Small intestine (tissue), 7 donors: ENCODE measurements at regions not wholly inside any gene's neighbourhood (a gene's known extent, or its start where the extent isn't known, plus 50 kb on each side); places are given as distances from the start of the nearest gene placed in this dataset.

Source experiments
- DNase-seq, 2 donors: peaks; one replicate each; pipeline versions ENCODE4 v3.0.0 to v3.0.0-alpha.2; 2013
- FAIRE-seq: peaks from 2 replicates; lab custom pipeline; 2012; peaks lifted over from hg19 to GRCh38; lab: Jason Lieb, UNC
- H3K27ac ChIP-seq, 3 donors: one replicate each; pipeline ENCODE4 v1.5.1; 2013; ENCODE audit warnings: low read length in 2 of 3, mild to moderate bottlenecking in 2 of 3, control low read depth in 1 of 3, inconsistent platforms in 1 of 3, low read depth in 1 of 3, moderate library complexity in 1 of 3
- H3K27me3 ChIP-seq, 3 donors: one replicate each; pipeline ENCODE4 v1.6.1; 2013; ENCODE audit warnings: low read length in 3 of 3, inconsistent platforms in 1 of 3; ENCODE audit not compliant: control insufficient read depth in 3 of 3, insufficient read depth in 3 of 3
- H3K36me3 ChIP-seq, 3 donors: one replicate each; pipeline ENCODE4 v1.6.1; 2013; ENCODE audit warnings: low read length in 3 of 3, inconsistent platforms in 1 of 3, low read depth in 1 of 3, mild to moderate bottlenecking in 1 of 3, moderate library complexity in 1 of 3; ENCODE audit not compliant: control insufficient read depth in 3 of 3, insufficient read depth in 2 of 3
- H3K4me1 ChIP-seq, 3 donors: one replicate each; pipeline ENCODE4 v1.6.1; 2013; ENCODE audit warnings: low read length in 2 of 3, inconsistent platforms in 1 of 3, low read depth in 1 of 3, mild to moderate bottlenecking in 1 of 3, moderate library complexity in 1 of 3; ENCODE audit not compliant: control insufficient read depth in 3 of 3, insufficient read depth in 2 of 3
- H3K4me3 ChIP-seq, 3 donors: one replicate each; pipeline ENCODE4 v1.5.1; 2013; ENCODE audit warnings: low read length in 3 of 3, control low read depth in 1 of 3, inconsistent platforms in 1 of 3, low read depth in 1 of 3, mild to moderate bottlenecking in 1 of 3, moderate library complexity in 1 of 3
- H3K9me3 ChIP-seq, 2 donors: one replicate each; pipeline ENCODE4 v1.6.1; 2013; ENCODE audit warnings: low read depth in 1 of 2, low read length in 1 of 2; ENCODE audit not compliant: control insufficient read depth in 2 of 2, insufficient read depth in 1 of 2
- WGBS, 3 donors: extraction: QIAGEN DNeasy Blood & Tissue Kit; methylation state at CpG; one replicate each; pipeline ENCODE4 v1.1.7; 2013; 5-methylcytosine and 5-hydroxymethylcytosine counted together
- donor health status: healthy with polysubstance abuse.
- donor health status: control.
- donor health status: control.
- donor health status: Bipolar disorder and iron deficiency.
- donor health status: healthy.

DNA sequence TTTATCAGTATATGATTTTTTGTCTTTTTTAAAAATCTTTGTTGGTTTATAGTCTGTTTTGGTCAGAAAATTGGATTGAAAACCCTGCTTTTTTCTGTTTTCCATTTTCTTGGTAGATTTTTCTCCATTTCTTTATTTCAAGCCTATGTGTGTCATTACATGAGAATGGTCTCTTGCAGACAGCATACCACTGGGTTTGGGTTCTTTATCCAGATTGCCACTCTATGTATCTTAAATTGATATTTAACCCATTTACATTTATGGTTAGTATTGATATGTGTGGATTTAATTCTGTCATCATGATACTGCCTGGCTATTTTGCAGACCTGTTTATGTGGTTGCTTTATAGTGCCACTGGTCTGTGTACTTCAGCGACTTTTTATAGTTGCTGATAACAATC lies 239.9 kb upstream of the NDST4 start:
- Histone ChIP-seq H3K27me3 (no peaks in the 10 kb centered on the region), H3K4me1 (no peaks in the 10 kb centered on the region), H3K36me3 (no peaks in the 10 kb centered on the region), H3K9me3 (peaks cover 0 to 6% of the 10 kb centered on the region in 2 donors), H3K27ac (no peak overlapping the region), H3K4me3 (no peak overlapping the region)
- DNase-seq (no peak), FAIRE-seq (no peak)
- WGBS, 3 donors = 76 to 97% (median 95%) methylated on average over 1 of the region's 1 CpG

DNA sequence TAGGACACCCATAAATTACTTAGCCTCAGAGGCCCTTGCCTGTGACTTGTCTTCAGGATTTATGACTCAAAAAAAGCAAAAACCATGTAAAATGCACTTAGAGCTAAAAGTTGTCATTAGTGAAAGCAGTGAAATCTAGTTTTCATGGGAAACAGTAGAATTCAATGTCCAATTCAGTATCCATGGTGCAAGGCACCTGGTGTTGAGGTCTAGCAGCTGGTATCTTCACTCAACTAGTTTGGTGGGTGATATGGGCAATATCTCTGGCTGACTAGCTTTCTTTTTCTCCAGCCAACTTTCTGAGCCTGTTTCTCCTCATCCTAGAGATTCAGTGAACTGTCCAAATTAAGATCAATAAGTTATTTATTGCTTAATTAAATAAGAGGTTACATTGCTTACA lies 229.8 kb upstream of the NDST4 start:
- H3K4me3 ChIP-seq = no peak overlapping the region
- H3K27me3 ChIP-seq = no peaks in the 10 kb centered on the region
- no peaks in the 10 kb centered on the region for H3K36me3 ChIP-seq
- H3K27ac ChIP-seq = no peak overlapping the region
- H3K4me1 ChIP-seq = no peaks in the 10 kb centered on the region
- FAIRE-seq (no peak), DNase-seq (no peak)
- no peaks in the 10 kb centered on the region for H3K9me3 ChIP-seq

DNA sequence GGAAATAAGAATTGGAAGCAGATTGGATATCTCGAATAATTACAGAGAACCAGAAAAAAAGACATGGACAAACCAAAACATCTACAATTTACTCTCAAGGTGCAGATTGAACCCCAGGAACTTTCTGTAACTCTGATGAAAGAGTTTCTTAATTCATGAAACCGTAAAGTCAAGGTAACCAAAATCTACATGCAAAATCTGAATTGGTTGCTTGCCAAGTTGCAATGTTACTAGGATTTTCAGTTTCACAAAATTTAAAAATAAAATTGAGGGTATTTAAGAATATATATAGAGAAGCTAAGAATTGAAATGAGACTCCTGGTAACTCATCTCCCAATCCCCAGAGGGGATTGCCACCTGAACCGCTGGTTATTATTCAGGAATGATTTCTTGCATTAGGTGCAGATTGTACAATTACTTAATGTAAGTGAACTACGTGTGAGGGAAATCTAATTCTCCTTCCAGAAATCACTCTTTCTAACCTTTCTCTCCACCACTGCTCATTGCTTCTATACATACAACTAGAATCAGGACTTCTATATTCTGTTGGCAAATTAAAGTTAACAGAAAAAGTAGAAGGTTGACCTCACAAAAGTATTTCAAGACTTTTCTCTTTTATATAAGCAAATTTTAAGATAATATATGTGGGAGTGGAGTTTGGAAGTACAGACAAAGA lies 221.5 kb upstream of the NDST4 start:
- H3K36me3 ChIP-seq = no peaks in the 10 kb centered on the region
- DNase-seq (no peak), FAIRE-seq (no peak)
- 76 to 81% (median 80%) methylated on average over 4 of the region's 4 CpGs for WGBS, 3 donors
- H3K27me3 ChIP-seq = no peaks in the 10 kb centered on the region
- H3K27ac ChIP-seq = no peak overlapping the region
- no peak overlapping the region for H3K4me3 ChIP-seq
- no peaks in the 10 kb centered on the region for H3K4me1 ChIP-seq
- H3K9me3 ChIP-seq = no peaks in the 10 kb centered on the region

DNA sequence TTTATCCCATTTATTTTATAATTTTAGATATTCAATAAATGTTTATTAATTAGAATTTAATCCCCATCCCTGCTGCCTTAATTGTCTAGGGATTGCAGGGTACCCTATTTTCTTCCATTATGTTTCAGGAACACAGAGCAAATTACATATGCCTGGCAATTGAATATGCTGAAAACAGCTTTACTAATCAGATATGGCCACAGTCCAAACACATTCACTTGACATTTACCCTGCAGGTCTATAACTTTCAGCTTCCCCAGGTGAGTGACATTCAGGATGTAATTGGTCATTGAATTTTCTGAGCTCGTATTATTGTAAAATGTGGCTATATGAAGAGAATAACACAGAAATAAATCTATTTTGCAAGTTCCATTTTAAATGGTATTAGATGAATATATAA lies 218.7 kb upstream of the NDST4 start:
- Histone ChIP-seq H3K9me3 (no peaks in the 10 kb centered on the region), H3K27me3 (no peaks in the 10 kb centered on the region), H3K4me1 (no peaks in the 10 kb centered on the region), H3K4me3 (no peak overlapping the region), H3K36me3 (no peaks in the 10 kb centered on the region), H3K27ac (no peak overlapping the region)
- DNase-seq = no peak
- WGBS, 3 donors = 8 to 57% (median 33%) methylated on average over 1 of the region's 1 CpG
- no peak for FAIRE-seq

DNA sequence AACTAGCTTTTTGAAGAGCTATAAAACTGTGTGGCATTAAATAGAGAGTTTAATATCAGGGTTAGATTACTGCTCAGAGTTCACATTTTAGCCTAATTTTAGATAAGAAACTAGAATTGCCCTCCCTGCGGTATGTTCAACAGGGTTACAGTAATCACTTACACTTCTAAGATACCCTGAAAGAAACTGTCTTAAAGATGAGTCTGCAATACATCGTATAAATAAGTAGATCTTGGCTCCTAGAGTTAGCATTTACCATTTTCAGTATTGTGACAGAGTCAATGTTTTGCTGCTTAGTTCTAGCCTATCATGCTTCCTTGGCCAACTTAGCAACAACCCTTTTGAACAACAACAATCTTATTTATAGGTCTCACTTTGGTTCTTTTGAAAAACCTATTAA lies 217.8 kb upstream of the NDST4 start:
- Histone ChIP-seq H3K9me3 (no peaks in the 10 kb centered on the region), H3K27me3 (no peaks in the 10 kb centered on the region), H3K27ac (no peak overlapping the region), H3K36me3 (no peaks in the 10 kb centered on the region), H3K4me3 (no peak overlapping the region), H3K4me1 (no peaks in the 10 kb centered on the region)
- 36 to 78% (median 40%) methylated on average over 2 of the region's 2 CpGs for WGBS, 3 donors
- no peak for FAIRE-seq
- no peak for DNase-seq

DNA sequence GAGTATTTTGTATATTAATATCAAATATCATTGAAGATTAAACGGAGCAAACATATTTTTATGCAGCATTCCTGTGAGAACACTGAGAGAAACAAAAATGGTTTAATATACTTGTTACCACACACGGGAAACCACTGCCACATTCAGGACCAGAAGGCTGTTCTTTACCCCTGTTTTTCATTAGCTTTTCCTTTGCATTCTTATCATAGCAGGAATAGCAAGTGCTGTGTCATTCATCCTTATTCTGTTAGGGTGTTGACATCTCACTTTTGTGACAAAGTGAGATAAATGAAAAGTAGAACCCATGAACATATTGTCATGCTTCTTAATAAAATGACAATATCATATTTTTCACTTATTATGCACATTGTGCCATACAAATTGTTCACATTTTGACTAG lies 212.4 kb upstream of the NDST4 start:
- Histone ChIP-seq H3K27ac (no peak overlapping the region), H3K27me3 (no peaks in the 10 kb centered on the region), H3K4me1 (no peaks in the 10 kb centered on the region), H3K36me3 (no peaks in the 10 kb centered on the region), H3K4me3 (no peak overlapping the region), H3K9me3 (no peaks in the 10 kb centered on the region)
- FAIRE-seq (no peak), DNase-seq (no peak)
- WGBS, 3 donors = 48 to 58% (median 50%) methylated on average over 2 of the region's 2 CpGs

DNA sequence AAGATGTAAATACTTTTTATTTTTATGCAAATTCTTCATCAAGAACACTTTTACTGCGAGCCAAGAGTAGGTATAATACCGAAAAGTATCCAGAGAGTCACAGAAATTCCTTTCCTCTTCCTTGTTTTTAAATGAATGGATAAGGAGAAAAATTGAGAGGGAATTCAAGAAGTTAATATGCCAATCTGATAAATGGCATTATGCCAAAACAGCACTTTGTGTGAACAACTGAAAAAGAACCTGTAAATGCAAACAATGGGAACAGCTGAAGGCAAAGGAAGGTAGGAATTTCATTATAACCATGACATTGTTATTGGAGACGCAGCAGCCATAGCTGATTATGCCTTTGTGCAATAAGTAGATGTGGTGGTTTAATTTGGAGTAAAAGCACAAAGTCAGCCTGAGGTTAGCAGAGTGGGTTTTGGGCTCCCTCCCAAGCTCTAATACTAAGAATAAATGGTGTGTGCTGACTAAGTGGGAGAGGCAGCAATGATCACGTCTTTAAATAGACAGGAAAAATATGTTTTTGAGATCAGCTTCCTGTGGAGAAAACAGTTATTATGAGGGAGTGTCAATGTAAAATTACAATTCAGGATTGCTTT lies 209.8 kb upstream of the NDST4 start:
- WGBS, 3 donors = 63 to 77% (median 71%) methylated on average over 4 of the region's 4 CpGs
- no peaks in the 10 kb centered on the region for H3K4me1 ChIP-seq
- FAIRE-seq = no peak

DNA sequence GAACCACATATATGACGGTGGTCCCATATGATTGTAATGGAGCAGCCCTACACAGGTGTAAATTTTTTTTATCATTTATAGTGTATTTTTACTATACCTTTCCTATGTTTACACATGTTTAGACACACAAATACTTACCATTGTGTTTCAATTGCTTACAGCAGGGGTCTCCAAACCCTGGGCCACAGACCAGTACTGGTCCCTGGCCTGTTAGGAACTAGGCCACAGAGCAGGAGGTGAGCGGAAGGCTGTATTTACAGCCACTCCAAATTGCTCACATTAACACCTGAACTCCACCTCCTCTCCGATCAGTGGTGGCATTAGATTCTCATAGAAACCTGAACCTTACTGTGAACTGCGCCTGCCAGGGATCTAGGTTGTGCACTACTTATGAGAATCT lies 201.8 kb upstream of the NDST4 start:
- H3K4me1 ChIP-seq = no peaks in the 10 kb centered on the region
- FAIRE-seq = no peak
- H3K27me3 ChIP-seq = no peaks in the 10 kb centered on the region
- no peak overlapping the region for H3K27ac ChIP-seq
- WGBS, 3 donors = 89 to 94% (median 91%) methylated on average over 4 of the region's 4 CpGs
- no peaks in the 10 kb centered on the region for H3K36me3 ChIP-seq
- H3K9me3 ChIP-seq = no peaks in the 10 kb centered on the region
- no peak overlapping the region for H3K4me3 ChIP-seq
- DNase-seq = no peak

More for the DNA sequence above, 209.8 kb upstream of the NDST4 start:
- H3K27me3 ChIP-seq = no peaks in the 10 kb centered on the region
- no peak overlapping the region for H3K27ac ChIP-seq
- no peak overlapping the region for H3K4me3 ChIP-seq
- no peaks in the 10 kb centered on the region for H3K9me3 ChIP-seq
- no peaks in the 10 kb centered on the region for H3K36me3 ChIP-seq
- DNase-seq = no peak

DNA sequence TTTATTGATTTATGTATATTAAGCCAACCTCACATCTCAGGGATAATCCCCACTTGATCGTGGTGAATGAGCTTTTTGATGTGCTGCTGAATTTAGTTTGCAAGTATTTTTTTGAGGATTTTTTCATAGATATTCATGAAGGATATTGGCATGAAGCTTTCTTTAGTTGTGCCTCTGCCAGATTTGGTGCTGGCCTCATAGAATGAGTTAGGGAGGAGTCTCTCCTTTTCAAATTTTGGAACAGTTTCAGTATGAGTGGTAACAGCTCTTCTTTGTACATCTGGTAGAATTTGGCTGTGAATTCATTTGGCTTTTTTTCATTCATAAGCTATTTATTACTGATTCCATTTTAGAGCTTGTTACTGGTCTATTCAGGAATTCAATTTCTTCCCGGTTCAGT lies 197.2 kb upstream of the NDST4 start:
- Histone ChIP-seq H3K4me1 (no peaks in the 10 kb centered on the region), H3K4me3 (no peak overlapping the region), H3K27me3 (no peaks in the 10 kb centered on the region), H3K27ac (no peak overlapping the region), H3K9me3 (no peaks in the 10 kb centered on the region), H3K36me3 (no peaks in the 10 kb centered on the region)
- 66 to 84% (median 67%) methylated on average over 2 of the region's 2 CpGs for WGBS, 3 donors
- no peak for DNase-seq
- FAIRE-seq = no peak
